Tibial nerve (tissue), 4 donors: ENCODE measurements at regions not wholly inside any gene's neighbourhood (a gene's known extent, or its start where the extent isn't known, plus 50 kb on each side); places are given as distances from the start of the nearest gene placed in this dataset.

Experiments used
- DNase-seq, 2 donors: peaks; one replicate each; pipeline ENCODE4 v3.0.0-alpha.2; 2019; ENCODE audit warnings: low spot score in 2 of 2
- H3K27ac ChIP-seq, 4 donors: fragments of 200-600 bp; sonication (generic) in 3 of 4; one replicate each; pipeline ENCODE4 v1.5.1; 2017 to 2019; ENCODE audit warnings: mild to moderate bottlenecking in 1 of 4
- H3K27me3 ChIP-seq, 2 donors: fragments of 200-600 bp; sonication (generic) in 1 of 2; one replicate each; pipeline versions ENCODE4 v1.5.1 to v1.6.0; 2017 to 2019
- H3K36me3 ChIP-seq, 3 donors: fragments of 200-600 bp; sonication (generic); one replicate each; pipeline ENCODE4 v1.5.1; 2018 to 2019
- H3K4me1 ChIP-seq, 4 donors: fragments of 200-600 bp; sonication (generic) in 3 of 4; one replicate each; pipeline ENCODE4 v1.5.1; 2017 to 2019
- H3K4me3 ChIP-seq, 4 donors: fragments of 200-600 bp; sonication (generic) in 3 of 4; one replicate each; pipeline ENCODE4 v1.5.1; 2017 to 2019; ENCODE audit warnings: mild to moderate bottlenecking in 1 of 4, moderate library complexity in 1 of 4
- H3K9me3 ChIP-seq, 4 donors: fragments of 200-600 bp; sonication (generic) in 3 of 4; one replicate each; pipeline ENCODE4 v1.5.1; 2017 to 2019
- CTCF ChIP-seq, 5 experiments: fragments of 200-600 bp in 3 of 5; fragments of 450-650 bp in 2 of 5; sonication (generic) in 3 of 5; IDR thresholded peaks; one replicate each; pipeline ENCODE4 v1.5.1; 2016 to 2019; ENCODE audit warnings: antibody characterized with exemption in 5 of 5, mild to moderate bottlenecking in 3 of 5, moderate library complexity in 2 of 5
- EP300 ChIP-seq, 2 donors: sonication (generic); formaldehyde crosslinking; IDR thresholded peaks; one replicate each; pipeline ENCODE4 v1.6.1; 2017; ENCODE audit warnings: antibody characterized with exemption in 2 of 2, mild to moderate bottlenecking in 1 of 2
- POLR2A ChIP-seq, 2 donors: fragments of 450-650 bp; IDR thresholded peaks; one replicate each; pipeline ENCODE4 v1.6.1; 2017; ENCODE audit warnings: antibody characterized with exemption in 2 of 2, mild to moderate bottlenecking in 2 of 2, moderate library complexity in 2 of 2
- WGBS, 2 donors: methylation state at CpG; one replicate each; pipeline ENCODE4 v1.1.5; 2018; 5-methylcytosine and 5-hydroxymethylcytosine counted together

GRCh38 chr12:97051341-97051740 is 144.3 kb downstream of the NEDD1 start:
- H3K9me3 ChIP-seq, result no peaks in the 10 kb centered on the region
- no peaks in the 10 kb centered on the region for H3K36me3 ChIP-seq
- 88 to 89% methylated on average over 2 of the region's 2 CpGs for WGBS, 2 donors
- no peak overlapping the region for H3K4me3 ChIP-seq
- no peaks in the 10 kb centered on the region for H3K4me1 ChIP-seq
- no peak for TF ChIP-seq EP300 (IDR thresholded peaks at IDR 0.05)
- no peak for TF ChIP-seq CTCF (IDR thresholded peaks at IDR 0.05)
- TF ChIP-seq POLR2A (IDR thresholded peaks at IDR 0.05), result no peak
- DNase-seq, result no peak
- no peaks in the 10 kb centered on the region for H3K27me3 ChIP-seq
- no peak overlapping the region for H3K27ac ChIP-seq

- H3K27me3 ChIP-seq, result no peaks in the 10 kb centered on the region
- WGBS, 2 donors, result 20 to 39% methylated on average over 3 of the region's 3 CpGs
- peaks cover 0 to 3% (median 0%) of the 10 kb centered on the region in 4 donors for H3K9me3 ChIP-seq
- no peak overlapping the region for H3K27ac ChIP-seq
- no peak for DNase-seq
- TF ChIP-seq POLR2A (IDR thresholded peaks at IDR 0.05) (no peak), EP300 (IDR thresholded peaks at IDR 0.05) (no peak), CTCF (IDR thresholded peaks at IDR 0.05) (no peak)
- no peak overlapping the region for H3K4me3 ChIP-seq
- H3K4me1 ChIP-seq, result peaks cover 0 to 9% (median 0%) of the 10 kb centered on the region in 4 donors
- H3K36me3 ChIP-seq, result no peaks in the 10 kb centered on the region
These were observed 154.1 kb downstream of the NEDD1 start for GRCh38 chr12:97061171-97061570.

- no peak overlapping the region for H3K27ac ChIP-seq
- no peak overlapping the region for H3K4me3 ChIP-seq
- H3K27me3 ChIP-seq, result no peaks in the 10 kb centered on the region
- peaks cover 0 to 9% (median 0%) of the 10 kb centered on the region in 4 donors for H3K4me1 ChIP-seq
- no peak for DNase-seq
- no peak for TF ChIP-seq EP300 (IDR thresholded peaks at IDR 0.05)
- TF ChIP-seq CTCF (IDR thresholded peaks at IDR 0.05), result no peak
- TF ChIP-seq POLR2A (IDR thresholded peaks at IDR 0.05), result no peak
- H3K36me3 ChIP-seq, result no peaks in the 10 kb centered on the region
- WGBS, 2 donors, result 69 to 88% methylated on average over 1 of the region's 1 CpG
- H3K9me3 ChIP-seq, result no peaks in the 10 kb centered on the region
These were observed 156.4 kb downstream of the NEDD1 start for GRCh38 chr12:97063292-97063935.

- Histone ChIP-seq H3K4me1 (peaks cover 0 to 11% (median 0%) of the 10 kb centered on the region in 4 donors), H3K9me3 (no peaks in the 10 kb centered on the region), H3K36me3 (no peaks in the 10 kb centered on the region), H3K27ac (no peak overlapping the region), H3K27me3 (no peaks in the 10 kb centered on the region), H3K4me3 (peak overlapping the region in 1 of 4 donors; percentile 8)
- no peak for TF ChIP-seq CTCF (IDR thresholded peaks at IDR 0.05)
- TF ChIP-seq EP300 (IDR thresholded peaks at IDR 0.05), result no peak
- TF ChIP-seq POLR2A (IDR thresholded peaks at IDR 0.05), result no peak
- 20 to 22% methylated on average over 6 of the region's 6 CpGs for WGBS, 2 donors
- no peak for DNase-seq
These were observed 168.3 kb downstream of the NEDD1 start for GRCh38 chr12:97075161-97075933.
